Epithelial cell of esophagus (primary cell): ENCODE measurements at regions not wholly inside any gene's neighbourhood (a gene's known extent, or its start where the extent isn't known, plus 50 kb on each side); places are given as distances from the start of the nearest gene placed in this dataset.
A peak's percentile ranks its signal among the peaks of the same experiment; 100 is the strongest.

Experiments
- DNase-seq: peaks from one replicate; pipeline ENCODE4 v3.0.0; 2010; ENCODE audit warnings: low read depth
- H3K4me3 ChIP-seq: 2 replicates; pipeline ENCODE4 v1.5.1; 2011; ENCODE audit warnings: mild to moderate bottlenecking, low read length, control low read depth
- CTCF ChIP-seq: IDR thresholded peaks from 2 replicates; pipeline ENCODE4 v1.5.1; 2011; ENCODE audit warnings: low read depth, mild to moderate bottlenecking, low read length, control low read depth, inconsistent platforms; ENCODE audit not compliant: insufficient read depth; ENCODE audit errors: missing control alignments

GRCh38 chr11:43550714-43551113 is 129.8 kb upstream of the HSD17B12 start:
- TF ChIP-seq CTCF = no peak
- no peak for DNase-seq
- H3K4me3 ChIP-seq = no peak overlapping the region

- H3K4me3 ChIP-seq = no peak overlapping the region
- DNase-seq = no peak
- TF ChIP-seq CTCF = no peak
Observed at GRCh38 chr11:43554148-43554473, 126.4 kb upstream of the HSD17B12 start.

GRCh38 chr11:43555186-43555585 is 125.4 kb upstream of the HSD17B12 start:
- no peak overlapping the region for H3K4me3 ChIP-seq
- no peak for DNase-seq
- TF ChIP-seq CTCF = no peak

GRCh38 chr11:43555816-43556611 is 124.5 kb upstream of the HSD17B12 start:
- no peak overlapping the region for H3K4me3 ChIP-seq
- TF ChIP-seq CTCF = no peak
- no peak for DNase-seq

GRCh38 chr11:43556612-43557375 is 123.7 kb upstream of the HSD17B12 start:
- DNase-seq = no peak
- no peak overlapping the region for H3K4me3 ChIP-seq
- TF ChIP-seq CTCF = no peak

- H3K4me3 ChIP-seq = no peak overlapping the region
- no peak for DNase-seq
- TF ChIP-seq CTCF = peak; percentile 26
Observed at GRCh38 chr11:43557553-43558110, 122.9 kb upstream of the HSD17B12 start.
